ENCODE measurements at regions not wholly inside any gene's neighbourhood (a gene's known extent, or its start where the extent isn't known, plus 50 kb on each side); places are given as distances from the start of the nearest gene placed in this dataset.

GRCh38 chr14:53751650-53752049 lies 205.0 kb downstream of the BMP4 start:
- DNase-seq (ENCODE audit: extremely low spot score): no peak
- no peak for TF ChIP-seq BHLHE40 (IDR thresholded peaks at IDR 0.05; ENCODE audit: borderline replicate concordance)
- TF ChIP-seq LEF1 (IDR thresholded peaks at IDR 0.05; ENCODE audit: borderline replicate concordance): no peak
- TF ChIP-seq, protein P1, sequence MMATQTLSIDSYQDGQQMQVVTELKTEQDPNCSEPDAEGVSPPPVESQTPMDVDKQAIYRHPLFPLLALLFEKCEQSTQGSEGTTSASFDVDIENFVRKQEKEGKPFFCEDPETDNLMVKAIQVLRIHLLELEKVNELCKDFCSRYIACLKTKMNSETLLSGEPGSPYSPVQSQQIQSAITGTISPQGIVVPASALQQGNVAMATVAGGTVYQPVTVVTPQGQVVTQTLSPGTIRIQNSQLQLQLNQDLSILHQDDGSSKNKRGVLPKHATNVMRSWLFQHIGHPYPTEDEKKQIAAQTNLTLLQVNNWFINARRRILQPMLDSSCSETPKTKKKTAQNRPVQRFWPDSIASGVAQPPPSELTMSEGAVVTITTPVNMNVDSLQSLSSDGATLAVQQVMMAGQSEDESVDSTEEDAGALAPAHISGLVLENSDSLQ (IDR thresholded peaks at IDR 0.05): no peak
- TF ChIP-seq HDGF (IDR thresholded peaks at IDR 0.05; ENCODE audit: borderline replicate concordance): no peak
- CTCF ChIA-PET: no interaction called here
- POLR2A ChIA-PET: no interaction called here

GRCh38 chr14:53748691-53749090 lies 207.9 kb downstream of the BMP4 start:
- CTCF ChIA-PET: no interaction called here
- POLR2A ChIA-PET: no interaction called here
- no peak for DNase-seq (ENCODE audit: extremely low spot score)
- no peak for TF ChIP-seq FOXA1 (IDR thresholded peaks at IDR 0.05)

- no peak for DNase-seq (ENCODE audit: extremely low spot score)
- ChIA-PET CTCF (no interaction called here), POLR2A (no interaction called here)
- TF ChIP-seq, protein P1 (IDR thresholded peaks at IDR 0.05): no peak
- TF ChIP-seq L3MBTL2 (conservative IDR thresholded peaks at IDR 0.05): no peak
- no peak for TF ChIP-seq ZNF384 (IDR thresholded peaks at IDR 0.05)
- TF ChIP-seq NFRKB (IDR thresholded peaks at IDR 0.05): no peak
- no peak for TF ChIP-seq FOXA1 (IDR thresholded peaks at IDR 0.05)
- TF ChIP-seq ELF4 (IDR thresholded peaks at IDR 0.05): no peak
- no peak for TF ChIP-seq FOXK2 (IDR thresholded peaks at IDR 0.05)
- TF ChIP-seq BHLHE40 (IDR thresholded peaks at IDR 0.05; ENCODE audit: borderline replicate concordance): no peak
- TF ChIP-seq FOXM1 (IDR thresholded peaks at IDR 0.05; ENCODE audit: borderline replicate concordance): no peak
- no peak for TF ChIP-seq HDGF (IDR thresholded peaks at IDR 0.05; ENCODE audit: borderline replicate concordance)
- TF ChIP-seq LEF1 (IDR thresholded peaks at IDR 0.05; ENCODE audit: borderline replicate concordance): no peak
- no peak for TF ChIP-seq SP1 (IDR thresholded peaks at IDR 0.05)
- TF ChIP-seq SUZ12 (IDR thresholded peaks at IDR 0.05): no peak
- TF ChIP-seq CTBP1 (IDR thresholded peaks at IDR 0.05; ENCODE audit: borderline replicate concordance): no peak
- TF ChIP-seq ARNT (IDR thresholded peaks at IDR 0.05): no peak
These were observed 211.8 kb downstream of the BMP4 start for GRCh38 chr14:53744857-53745256.

- TF ChIP-seq HDGF (IDR thresholded peaks at IDR 0.05; ENCODE audit: borderline replicate concordance): no peak
- TF ChIP-seq ARNT (IDR thresholded peaks at IDR 0.05): no peak
- TF ChIP-seq L3MBTL2 (conservative IDR thresholded peaks at IDR 0.05): no peak
- no peak for TF ChIP-seq NFRKB (IDR thresholded peaks at IDR 0.05)
- no peak for TF ChIP-seq LEF1 (IDR thresholded peaks at IDR 0.05; ENCODE audit: borderline replicate concordance)
- DNase-seq (ENCODE audit: extremely low spot score): no peak
- POLR2A ChIA-PET: no interaction called here
- CTCF ChIA-PET: no interaction called here
These were observed 213.3 kb downstream of the BMP4 start for GRCh38 chr14:53743371-53743770.

DNA sequence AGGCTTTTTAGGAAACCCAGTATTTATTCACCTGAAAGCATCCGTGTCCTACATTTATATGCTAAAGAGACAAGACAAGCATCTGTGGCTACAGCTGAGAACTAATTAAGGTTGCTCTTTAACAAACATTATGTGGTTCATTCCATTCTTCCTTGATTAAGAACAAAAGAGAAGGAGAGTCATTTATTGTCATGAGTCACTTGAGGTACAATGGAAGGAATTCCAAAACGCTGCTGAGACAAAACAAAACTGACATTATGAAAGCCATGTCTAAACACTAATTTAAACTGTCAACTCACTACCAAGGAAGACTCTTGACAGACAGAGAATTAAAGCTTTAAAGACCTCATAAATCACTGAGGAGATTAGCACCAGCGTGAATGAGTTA lies 214.4 kb downstream of the BMP4 start:
- ChIA-PET POLR2A (no interaction called here), CTCF (no interaction called here)
- TF ChIP-seq L3MBTL2 (conservative IDR thresholded peaks at IDR 0.05) (no peak), HDGF (IDR thresholded peaks at IDR 0.05; ENCODE audit: borderline replicate concordance) (no peak), SUZ12 (IDR thresholded peaks at IDR 0.05) (no peak), SP1 (IDR thresholded peaks at IDR 0.05) (no peak), LEF1 (IDR thresholded peaks at IDR 0.05; ENCODE audit: borderline replicate concordance) (no peak), ZNF384 (IDR thresholded peaks at IDR 0.05) (no peak), CTBP1 (IDR thresholded peaks at IDR 0.05; ENCODE audit: borderline replicate concordance) (no peak), ELF4 (IDR thresholded peaks at IDR 0.05) (no peak), ARNT (IDR thresholded peaks at IDR 0.05) (no peak), FOXM1 (IDR thresholded peaks at IDR 0.05; ENCODE audit: borderline replicate concordance) (no peak), TARDBP (IDR thresholded peaks at IDR 0.05) (no peak), FOXK2 (IDR thresholded peaks at IDR 0.05) (no peak), BHLHE40 (IDR thresholded peaks at IDR 0.05; ENCODE audit: borderline replicate concordance) (no peak), FOXA1 (IDR thresholded peaks at IDR 0.05) (no peak), NFRKB (IDR thresholded peaks at IDR 0.05) (no peak)
- TF ChIP-seq, protein P1 (IDR thresholded peaks at IDR 0.05): no peak
- no peak for DNase-seq (ENCODE audit: extremely low spot score)

DNA sequence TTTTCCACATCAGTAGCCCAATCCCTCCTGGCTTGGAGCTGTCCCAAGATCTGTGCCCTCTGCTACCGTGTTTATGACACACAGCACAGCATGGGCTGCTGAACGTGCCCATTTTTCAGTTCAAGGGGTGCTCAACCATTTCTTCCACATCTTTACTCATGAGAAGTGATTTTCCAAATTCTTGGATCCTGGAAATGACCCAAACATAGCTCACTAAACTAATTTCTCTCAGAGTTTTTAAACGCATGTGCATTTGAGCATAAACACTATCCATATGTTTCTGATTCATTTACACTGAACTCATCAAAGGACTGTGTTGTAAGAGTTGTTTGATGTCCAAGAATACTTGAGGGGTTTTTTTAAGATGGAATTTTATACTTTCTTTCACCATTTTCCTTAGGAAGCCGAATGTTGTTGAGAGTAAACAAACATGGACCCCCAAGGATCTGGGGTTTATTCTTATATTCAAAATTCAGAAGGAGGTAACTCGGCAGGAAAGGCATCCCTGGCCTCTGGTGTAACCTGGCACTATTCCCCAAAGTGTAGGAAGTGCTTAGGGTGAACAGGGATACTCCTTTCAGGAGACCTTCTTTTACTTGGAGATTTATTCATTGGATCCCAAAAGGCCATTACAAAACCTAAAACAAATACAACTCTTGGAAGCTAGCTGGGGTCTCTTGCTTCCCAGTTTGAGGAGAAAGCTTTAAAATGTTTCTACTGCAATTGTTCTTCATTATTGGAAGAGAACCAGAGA lies 215.0 kb downstream of the BMP4 start:
- TF ChIP-seq SP1 (IDR thresholded peaks at IDR 0.05) (no peak), NFRKB (IDR thresholded peaks at IDR 0.05) (no peak), FOXK2 (IDR thresholded peaks at IDR 0.05) (no peak), FOXA1 (IDR thresholded peaks at IDR 0.05) (no peak), BHLHE40 (IDR thresholded peaks at IDR 0.05; ENCODE audit: borderline replicate concordance) (no peak), HDGF (IDR thresholded peaks at IDR 0.05; ENCODE audit: borderline replicate concordance) (no peak), FOXM1 (IDR thresholded peaks at IDR 0.05; ENCODE audit: borderline replicate concordance) (no peak), TARDBP (IDR thresholded peaks at IDR 0.05) (no peak), ARNT (IDR thresholded peaks at IDR 0.05) (no peak), ZNF384 (IDR thresholded peaks at IDR 0.05) (no peak), L3MBTL2 (conservative IDR thresholded peaks at IDR 0.05) (no peak), CTBP1 (IDR thresholded peaks at IDR 0.05; ENCODE audit: borderline replicate concordance) (no peak), ELF4 (IDR thresholded peaks at IDR 0.05) (no peak), LEF1 (IDR thresholded peaks at IDR 0.05; ENCODE audit: borderline replicate concordance) (no peak), SUZ12 (IDR thresholded peaks at IDR 0.05) (no peak)
- TF ChIP-seq, protein P1 (IDR thresholded peaks at IDR 0.05): no peak
- POLR2A ChIA-PET: no interaction called here
- CTCF ChIA-PET: no interaction called here
- no peak for DNase-seq (ENCODE audit: extremely low spot score)

Data from HEK293T (cell line).